Left lobe of liver (tissue), 2 donors: ENCODE measurements at regions not wholly inside any gene's neighbourhood (a gene's known extent, or its start where the extent isn't known, plus 50 kb on each side); places are given as distances from the start of the nearest gene placed in this dataset.
"Not testable (repeated sequence)": the region's sequence is repeated elsewhere in the genome, so short reads cannot be mapped to it uniquely, and the experiment has no call there.

Experiments used
- ATAC-seq: fragments of 200-7000 bp; cut with Tn5 transposase; one replicate; pipeline ENCODE4 v1.9.1; 2020; ENCODE audit warnings: mild to moderate bottlenecking, moderate library complexity
- DNase-seq: peaks from one replicate; pipeline ENCODE4 v3.0.0-alpha.2; 2020; ENCODE audit warnings: low spot score
- donor health status: DM: no; HTN: no; CAD: no; lungs with moderate emphysema.
- donor health status: DM: no; HTN: yes; CAD: no.

DNA sequence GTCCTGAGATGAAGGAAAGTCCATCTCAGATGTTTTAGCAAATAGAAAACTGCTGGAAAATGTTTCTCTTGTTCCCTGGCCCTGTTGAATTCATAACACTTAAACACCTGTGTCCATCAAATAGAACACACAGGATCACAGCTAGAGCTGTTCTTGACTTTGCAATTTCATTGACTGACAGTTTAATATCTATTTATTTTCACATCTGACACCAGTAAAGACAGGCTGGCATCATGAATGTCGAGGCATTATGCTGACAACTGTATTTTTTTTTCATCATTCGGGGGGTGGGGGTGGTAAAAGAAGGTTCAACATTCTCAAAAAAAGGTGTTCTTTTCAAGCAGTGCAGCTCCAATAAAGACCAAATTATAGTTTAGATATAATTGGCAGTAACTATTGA is 591.2 kb upstream of the PTBP2 start:
- no peak for DNase-seq
- no peak for ATAC-seq

DNA sequence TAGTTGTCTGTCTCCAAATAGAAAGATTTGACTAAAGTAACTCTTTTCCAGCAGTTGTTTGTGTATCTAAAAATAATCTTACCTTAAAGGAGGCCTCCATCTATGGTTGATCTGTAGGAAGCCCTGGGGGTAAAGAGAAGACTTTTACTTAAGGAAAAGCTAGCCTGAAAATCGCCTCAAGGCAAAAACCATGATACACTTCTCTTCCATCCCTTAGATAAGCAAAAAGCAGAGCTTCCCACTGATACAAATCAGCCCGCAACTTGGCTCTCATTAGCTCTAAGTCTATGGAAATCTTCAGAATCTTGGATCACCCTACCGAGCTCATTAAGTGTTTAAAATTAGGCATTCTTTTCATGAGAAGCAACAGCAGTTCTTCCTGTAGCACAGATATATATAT is 576.9 kb upstream of the PTBP2 start:
- DNase-seq (no peak), ATAC-seq (no peak)

DNA sequence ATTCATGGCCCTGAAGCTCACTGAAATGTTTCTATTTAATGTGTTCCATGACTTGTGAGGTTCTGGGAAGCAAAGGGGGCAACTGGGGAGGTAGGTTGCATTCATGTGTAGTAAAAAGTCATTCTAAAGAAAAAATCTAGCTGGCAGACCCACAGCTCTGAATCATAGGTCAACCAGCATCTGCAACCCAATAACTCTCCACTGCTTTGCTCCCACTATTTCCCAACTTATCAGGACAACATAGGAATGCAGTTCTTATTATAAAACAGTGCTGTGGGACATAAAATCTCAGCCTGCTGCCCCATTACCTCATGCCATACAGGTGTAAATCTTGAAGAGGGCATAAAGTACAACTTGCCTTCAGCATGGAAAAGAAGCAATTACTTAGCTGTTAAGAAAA is 576.1 kb upstream of the PTBP2 start:
- DNase-seq (no peak), ATAC-seq (no peak)

DNA sequence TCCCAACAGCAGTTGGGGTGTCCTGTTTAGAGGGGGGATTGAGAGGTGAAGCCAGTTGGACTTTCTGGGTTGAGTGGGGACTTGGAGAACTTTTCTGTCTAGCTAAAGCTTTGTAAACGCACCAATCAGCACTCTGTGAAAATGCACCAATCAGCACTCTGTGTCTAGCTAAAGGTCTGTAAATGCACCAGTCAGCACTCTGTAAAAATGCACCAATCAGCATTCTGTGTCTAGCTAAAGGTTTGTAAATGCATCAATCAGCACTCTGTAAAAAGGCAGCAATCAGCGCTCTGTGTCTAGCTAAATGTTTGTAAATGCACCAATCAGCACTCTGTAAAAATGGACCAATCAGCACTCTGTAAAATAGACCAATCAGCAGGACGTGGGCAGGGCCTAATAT is 568.6 kb upstream of the PTBP2 start:
- ATAC-seq, DNase-seq: not testable (repeated sequence)

DNA sequence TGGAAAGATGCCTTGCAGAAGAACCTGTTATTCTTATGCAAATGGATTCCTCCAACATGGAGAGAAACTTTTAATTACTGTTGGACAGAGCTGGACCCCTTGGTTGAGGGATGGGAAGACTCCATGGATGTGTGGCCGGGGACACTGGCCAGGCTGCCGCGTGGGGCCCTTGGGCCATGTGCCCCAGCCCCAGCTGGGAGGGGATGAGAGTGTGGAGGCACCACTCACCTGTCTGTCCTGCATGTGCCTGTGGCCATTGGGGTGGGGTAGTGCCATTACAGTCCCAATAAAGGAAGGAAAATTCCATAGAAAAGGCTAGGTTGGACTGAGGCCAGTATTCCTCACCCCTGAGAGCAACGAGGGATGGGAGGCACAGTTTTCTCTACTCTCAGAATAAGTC is 564.5 kb upstream of the PTBP2 start:
- no peak for ATAC-seq
- no peak for DNase-seq

DNA sequence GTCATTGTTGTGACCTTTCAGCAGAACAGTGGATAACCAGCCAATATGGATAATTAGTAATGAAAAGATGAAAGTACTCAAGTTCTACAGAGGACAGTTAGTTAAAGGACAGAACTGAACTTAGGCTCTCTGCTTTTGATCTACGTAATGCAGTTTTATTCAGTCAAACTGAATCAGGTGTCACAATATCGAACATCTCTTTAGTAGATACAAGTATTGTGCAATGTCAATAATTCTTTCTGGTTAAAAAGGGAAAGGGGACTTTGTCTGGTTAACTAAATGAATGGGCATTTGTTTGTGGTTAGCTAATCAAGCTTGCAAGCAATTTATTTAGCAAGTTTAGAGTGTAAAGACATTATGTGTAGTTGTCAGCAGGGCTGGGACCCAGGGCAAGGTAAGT is 562.2 kb upstream of the PTBP2 start:
- peak; percentile 25 for ATAC-seq
- no peak for DNase-seq

DNA sequence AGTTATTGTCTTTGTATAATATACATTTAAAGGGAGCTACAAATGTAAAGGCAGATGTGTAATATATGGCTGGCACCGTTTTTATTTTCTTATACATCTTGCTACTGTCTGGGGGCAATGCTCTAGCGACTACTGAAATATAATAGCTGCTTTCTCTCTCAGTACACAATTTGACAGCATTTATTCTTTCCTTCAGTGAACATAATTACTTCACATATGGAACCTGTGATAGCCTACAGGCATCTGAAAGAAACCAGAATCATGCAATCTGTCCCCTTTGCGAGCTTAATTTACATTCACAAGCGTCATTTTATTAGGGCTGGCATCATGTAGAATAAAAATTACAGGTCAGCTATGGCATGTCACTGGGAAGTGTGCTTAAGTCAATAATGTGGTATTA is 557.5 kb upstream of the PTBP2 start:
- DNase-seq (no peak), ATAC-seq (no peak)

DNA sequence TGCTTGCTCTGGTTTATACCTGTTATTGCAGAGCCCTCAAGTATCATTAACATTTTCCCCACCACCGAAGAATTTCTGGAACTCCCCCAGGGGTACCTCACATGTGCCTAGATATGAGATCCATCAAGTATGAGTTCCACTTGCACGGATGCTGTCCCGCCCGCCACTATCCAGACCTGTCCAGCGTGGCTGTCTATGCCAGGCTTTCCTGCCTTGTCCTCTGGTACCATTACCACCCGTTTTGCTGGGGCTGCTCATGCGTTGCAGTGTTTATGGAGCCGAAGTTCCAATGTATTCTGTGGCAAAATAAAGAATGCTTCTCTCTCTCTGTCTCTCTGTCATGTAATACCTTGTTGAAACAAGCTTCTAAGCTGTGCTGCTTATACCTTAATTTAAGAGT is 543.5 kb upstream of the PTBP2 start:
- no peak for DNase-seq

DNA sequence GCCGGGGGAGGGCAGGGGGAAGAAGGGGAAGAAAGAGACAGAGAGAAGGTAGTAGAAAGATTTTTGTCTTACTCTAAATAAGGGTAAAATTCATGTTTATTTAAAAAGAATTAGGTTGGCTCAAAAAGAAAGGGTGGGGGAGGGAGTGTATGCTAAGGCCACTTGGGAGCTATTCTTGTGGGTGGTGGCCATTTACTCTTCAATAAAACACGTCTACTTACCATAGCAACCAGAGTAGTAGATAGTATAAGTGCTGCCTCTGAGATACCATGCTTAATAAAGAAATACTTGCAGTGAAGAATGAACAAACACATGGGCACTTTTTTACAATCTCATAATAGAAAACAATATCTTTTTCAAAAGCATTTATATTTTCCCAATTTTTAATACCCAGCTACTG is 538.1 kb upstream of the PTBP2 start:
- ATAC-seq (no peak), DNase-seq (no peak)

More for the DNA sequence above, 543.5 kb upstream of the PTBP2 start:
- no peak for ATAC-seq

DNA sequence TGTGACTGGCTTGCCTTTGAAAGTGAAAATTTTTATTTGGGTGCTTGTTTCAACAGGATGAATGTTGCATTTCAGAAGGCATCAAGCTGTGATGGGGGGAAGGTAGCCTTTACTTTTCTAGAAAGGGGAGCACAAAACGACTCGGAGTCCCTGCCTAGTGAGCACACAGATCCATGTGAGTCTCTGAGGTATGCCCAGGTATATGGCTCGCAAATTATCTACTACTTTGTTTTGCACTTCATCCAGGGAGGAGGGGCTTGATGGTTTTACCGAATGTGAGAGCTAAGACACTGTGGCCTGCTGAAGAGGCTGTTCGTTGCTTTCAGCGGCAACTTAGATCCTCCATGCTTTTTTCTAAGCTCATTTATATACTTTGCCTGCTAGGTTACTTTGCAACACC is 537.7 kb upstream of the PTBP2 start:
- ATAC-seq (no peak), DNase-seq (no peak)

DNA sequence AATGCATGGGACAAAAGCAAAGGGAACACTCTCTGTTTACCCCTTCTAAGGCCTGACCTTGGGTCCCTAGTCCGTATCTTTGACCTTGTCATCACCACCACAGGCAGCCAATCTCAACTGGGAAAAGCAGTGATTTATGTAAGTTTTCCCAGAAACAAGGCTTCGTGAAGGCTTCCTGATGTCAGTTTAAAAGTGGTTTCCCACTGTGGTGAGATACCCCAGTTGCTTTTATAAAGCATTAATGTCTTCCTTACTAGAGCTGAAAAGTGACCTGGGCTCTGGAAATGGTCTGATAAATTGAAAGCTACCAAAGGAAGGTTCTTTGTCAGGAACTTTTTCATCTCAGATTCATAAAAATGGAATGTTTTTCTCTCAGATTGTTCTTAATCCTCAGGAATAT is 536.4 kb upstream of the PTBP2 start:
- DNase-seq (no peak), ATAC-seq (no peak)

DNA sequence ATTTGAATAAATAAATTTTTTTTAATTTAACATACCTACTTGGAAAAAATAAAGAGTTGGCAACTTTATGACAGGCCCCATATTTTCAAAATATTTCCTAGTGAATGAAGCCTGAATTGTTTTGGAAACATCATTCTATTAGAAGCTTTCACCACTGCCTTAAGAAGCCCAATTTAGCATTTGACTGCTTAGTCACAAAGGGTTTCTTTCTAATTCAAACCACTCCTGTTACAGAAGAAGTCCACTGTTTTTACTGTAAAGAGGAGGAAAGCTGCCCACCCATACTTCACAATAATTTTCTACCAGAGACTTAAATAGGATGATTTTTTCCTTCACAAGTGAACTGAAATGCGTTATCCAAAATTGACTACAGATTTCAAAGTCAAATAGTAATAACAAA is 534.6 kb upstream of the PTBP2 start:
- no peak for ATAC-seq
- no peak for DNase-seq

DNA sequence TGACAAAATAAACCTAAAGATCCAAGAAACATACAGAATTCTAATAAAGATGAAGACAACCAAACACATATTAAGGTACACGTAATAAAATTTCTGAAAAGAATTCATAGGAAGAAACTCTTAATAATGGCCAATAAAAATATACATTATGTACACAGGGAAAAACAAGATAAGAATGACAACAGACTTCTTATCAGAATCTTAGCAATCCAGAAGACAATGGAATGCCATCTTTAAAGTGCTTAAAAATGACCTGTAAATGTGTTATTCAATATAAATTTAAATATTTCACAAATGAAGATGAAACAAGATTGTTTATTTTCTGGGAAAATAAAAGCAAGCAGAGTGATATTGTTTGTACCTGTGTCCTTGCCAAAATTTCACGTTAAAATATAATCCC is 530.4 kb upstream of the PTBP2 start:
- no peak for ATAC-seq
- no peak for DNase-seq

DNA sequence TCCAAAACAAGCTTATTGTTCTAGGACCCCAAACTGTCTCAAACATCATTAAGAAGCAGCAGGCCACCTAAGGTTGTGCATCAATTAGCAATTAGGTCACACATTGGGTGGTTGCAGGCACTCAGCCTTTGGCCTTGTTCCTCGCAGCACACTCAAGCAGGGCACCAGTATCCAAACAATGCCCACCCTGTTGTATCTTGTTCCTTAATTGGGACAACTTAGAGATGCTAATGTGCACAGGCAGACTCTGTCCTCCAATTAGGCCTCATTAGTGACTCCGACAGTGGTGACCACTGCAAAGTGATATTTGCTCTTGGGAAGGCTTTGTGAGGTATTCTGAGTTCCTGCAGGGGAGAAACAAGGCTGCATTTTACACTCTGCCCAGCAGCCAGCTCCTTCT is 515.1 kb upstream of the PTBP2 start:
- no peak for ATAC-seq

DNA sequence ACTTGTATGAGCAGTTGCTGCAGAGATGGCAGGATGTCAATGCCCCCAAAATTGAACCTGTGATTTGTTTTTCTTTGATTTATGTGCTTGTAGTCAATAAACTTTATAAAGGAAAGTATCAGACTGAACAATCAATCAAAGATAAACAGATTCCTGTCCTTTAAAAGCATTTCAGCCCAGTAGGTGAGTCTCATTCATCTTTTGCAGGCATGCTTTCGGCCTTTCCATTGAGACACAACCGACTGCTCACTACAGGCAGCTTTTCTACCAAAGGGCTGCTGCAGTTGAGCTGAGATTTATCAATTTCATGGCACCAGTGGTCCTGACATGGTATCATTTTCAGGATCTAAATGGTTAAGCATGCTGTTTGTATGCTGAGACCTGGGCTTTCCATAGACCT is 513.6 kb upstream of the PTBP2 start:
- no peak for ATAC-seq
- no peak for DNase-seq

More for the DNA sequence above, 515.1 kb upstream of the PTBP2 start:
- DNase-seq = no peak

DNA sequence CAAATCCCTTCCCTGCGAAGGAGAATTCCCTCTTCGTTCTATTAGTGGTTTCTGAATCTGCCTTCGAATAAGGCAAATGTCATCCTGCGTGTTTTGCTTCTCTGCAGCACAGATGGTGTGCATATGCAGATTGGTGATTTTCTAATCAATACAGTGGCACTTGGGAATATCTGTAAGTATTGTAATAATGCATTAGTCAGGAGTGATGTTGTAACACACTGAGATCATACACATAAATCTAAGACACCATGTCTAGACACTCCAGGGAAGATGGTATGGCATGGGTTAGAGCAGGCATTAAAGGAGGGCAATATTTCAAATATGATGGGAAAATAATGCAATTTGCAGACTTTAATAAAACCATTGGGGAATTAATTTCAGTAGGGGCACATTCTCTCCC is 513.2 kb upstream of the PTBP2 start:
- DNase-seq (no peak), ATAC-seq (no peak)

DNA sequence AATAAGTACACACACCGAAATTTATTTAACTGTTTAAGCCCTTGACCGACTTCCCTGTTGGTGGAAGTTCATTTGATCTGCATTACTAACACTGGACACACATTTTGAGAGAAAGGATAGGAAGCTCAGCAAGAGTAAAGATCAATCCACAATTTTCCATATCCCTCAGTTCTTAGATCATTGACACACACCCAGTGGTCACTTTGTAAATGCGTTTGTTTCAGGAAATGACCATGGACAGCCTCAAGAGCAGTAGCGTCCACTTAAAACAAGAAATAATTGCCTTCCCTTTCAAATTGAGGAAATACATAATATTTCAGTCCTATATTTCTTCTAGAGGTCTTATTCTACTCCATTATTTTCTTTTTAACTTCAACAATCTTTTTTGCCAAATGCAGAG is 511.5 kb upstream of the PTBP2 start:
- DNase-seq (no peak), ATAC-seq (no peak)

DNA sequence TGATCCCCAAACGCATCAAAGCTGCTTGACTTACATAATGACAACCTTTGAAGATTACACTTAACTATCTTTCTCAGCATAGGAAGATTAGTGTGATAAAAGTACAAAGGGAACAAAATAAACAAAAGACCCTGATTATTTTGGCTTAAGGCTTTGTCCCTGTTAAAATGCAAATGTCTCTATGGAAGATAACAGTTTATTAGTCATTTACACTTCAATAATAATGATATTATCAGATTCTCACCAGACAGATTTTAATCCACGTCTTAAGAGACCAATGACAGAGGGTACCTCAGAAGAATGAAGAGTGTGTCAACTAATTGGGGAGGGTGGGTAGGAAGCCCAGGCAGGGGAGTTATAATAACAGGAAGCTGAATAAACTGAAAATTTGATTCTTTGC is 510.4 kb upstream of the PTBP2 start:
- no peak for ATAC-seq
- DNase-seq = no peak

DNA sequence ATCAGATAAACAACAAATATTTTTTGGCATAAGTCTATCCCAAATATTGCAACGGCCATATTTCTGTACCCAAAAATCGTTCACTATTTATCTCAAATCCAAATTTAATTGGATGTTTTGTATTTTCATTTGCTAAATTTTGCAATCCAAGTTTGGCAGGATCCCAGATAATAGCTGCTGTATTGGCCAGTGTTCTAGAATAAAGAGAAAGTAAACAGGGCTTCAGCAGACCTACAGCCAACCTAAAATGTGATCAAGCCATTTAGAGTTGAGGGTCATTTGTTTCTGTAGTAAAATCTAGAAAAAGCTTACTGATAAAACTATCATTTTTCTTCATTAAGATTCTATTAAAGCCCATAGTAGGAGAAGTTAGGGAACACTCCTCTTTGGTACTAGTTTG is 506.6 kb upstream of the PTBP2 start:
- ATAC-seq = peak; percentile 87
- DNase-seq = no peak

DNA sequence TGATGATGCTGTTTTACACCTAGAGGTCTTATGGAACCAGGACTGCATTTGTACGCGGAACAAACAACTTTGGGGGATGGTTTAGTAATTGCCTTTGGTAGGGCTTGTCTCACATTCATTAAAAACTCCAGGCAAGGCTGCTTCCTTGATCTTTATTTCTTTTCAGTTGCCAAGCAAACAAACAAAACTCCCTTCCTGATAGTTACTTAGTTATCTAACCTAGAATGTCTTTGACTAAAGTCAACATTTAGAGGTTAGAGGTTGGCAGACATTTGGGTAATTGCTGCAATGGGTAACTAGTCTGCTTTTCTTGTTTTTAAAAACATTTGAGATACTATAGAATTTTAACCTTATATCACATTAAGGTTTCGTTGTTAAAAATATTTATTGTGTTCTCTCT is 500.9 kb upstream of the PTBP2 start:
- DNase-seq = no peak
- ATAC-seq = peak; percentile 83

DNA sequence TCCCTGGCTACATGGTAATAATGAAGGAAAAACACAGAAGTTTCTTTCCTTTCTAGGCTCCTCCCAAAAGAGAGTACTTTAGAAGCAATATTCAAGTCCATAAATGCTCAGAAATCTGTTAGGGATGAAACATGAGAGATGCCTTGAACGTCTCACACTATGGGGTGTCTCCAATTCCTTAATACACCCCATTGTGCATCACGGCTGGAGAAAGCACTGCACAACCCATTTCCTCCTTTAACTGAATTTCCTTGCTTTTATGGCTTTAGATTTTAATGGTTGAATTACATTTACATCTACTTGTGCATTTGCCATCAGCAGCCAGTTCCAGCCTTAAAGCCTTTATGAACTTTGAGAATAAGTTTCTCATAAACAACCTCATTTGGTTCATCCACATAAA is 498.9 kb upstream of the PTBP2 start:
- ATAC-seq (no peak), DNase-seq (no peak)

DNA sequence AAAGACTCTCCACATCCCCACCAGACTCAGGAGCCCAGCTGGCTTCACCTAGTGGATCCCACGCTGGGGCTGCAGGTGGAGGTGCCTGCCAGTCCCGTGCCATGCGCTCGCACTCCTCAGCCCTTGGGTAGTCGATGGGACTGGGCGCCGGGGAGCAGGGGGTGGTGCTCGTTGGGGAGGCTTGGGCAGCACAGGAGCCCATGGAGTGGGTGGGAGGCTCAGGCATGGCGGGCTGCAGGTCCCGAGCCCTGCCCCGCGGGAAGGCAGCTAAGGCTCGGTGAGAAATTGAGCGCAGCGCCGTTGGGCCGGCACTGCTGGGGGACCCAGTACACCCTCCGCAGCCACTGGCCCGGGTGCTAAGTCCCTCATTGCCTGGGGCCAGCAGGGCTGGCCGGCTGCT is 497.4 kb upstream of the PTBP2 start:
- DNase-seq, ATAC-seq: not testable (repeated sequence)

DNA sequence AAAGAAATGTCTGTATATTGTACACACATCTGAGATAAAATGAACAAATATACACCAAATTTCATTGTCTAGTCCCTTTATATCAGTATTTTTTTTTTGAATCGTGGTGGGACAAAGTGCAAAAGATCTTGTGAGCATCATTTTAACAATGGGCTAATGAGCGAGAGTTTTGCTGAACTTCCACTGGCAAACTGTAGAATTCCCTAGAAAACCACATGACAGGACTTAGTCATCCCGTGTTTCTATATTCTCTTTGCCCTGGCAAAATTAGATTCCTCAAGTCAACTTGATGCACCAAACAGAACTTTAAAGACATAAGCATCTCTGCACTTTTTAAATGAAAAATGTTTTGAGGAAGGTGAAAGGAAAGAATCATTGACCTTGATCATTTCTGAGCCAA is 488.2 kb upstream of the PTBP2 start:
- DNase-seq (no peak), ATAC-seq (no peak)

DNA sequence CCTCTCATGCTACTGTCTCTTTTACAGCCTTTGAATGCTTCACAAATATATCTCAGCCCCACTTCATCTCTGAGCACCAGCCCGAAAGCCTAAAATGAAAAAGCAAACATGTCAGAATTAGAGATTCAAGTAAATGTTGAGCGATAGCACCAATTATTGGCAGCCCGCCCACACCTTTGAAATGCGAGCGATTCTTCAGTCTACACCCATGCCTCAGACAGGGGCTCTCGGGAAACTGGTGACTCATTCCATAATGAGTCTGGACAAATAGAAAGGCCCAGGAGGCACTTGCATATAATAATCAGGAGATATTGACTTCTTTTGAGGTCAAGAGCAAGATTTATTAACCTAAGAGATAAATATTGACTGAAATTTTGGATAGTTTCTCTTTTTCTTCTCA is 487.3 kb upstream of the PTBP2 start:
- ATAC-seq (no peak), DNase-seq (no peak)
